ENCODE measurements at regions not wholly inside any gene's neighbourhood (a gene's known extent, or its start where the extent isn't known, plus 50 kb on each side); places are given as distances from the start of the nearest gene placed in this dataset.

DNA sequence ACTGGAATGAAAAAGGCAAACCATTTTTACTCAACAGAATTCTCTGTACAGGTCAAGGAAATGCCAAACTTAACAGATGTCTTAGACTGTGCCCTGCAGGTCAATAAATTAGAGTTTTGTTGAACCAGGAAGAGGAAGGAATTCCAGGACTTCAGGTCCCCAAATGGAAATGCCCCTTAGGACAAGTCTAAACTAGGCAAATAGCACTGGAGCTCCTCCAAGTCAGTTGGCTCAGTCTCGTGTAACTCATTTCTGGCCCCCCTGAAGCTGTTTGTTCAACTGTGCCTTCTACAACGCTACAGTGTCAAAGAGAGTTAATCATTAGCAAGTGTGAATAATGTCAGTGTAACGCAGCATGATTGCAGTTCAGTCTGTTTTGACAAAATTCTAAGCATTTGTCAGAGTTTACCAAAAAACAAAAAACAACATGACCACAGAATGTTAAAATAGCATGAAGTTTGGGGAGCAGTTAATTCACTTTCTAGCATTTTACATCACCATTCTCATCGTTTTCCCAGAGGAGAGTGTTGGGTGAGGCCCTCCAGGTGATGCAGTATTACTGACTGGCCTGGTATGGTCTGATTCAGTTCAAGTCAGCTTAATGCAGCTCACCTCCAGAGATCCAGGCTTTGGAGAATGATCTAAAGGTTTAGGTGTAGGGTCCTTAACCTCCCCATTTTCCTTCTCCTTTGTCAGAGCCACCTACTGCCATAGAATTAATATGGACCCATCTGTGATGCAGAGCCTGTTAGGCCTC, 108.1 kb downstream of the AQP4 start:
- intact Hi-C loops (cut with micrococcal nuclease; ENCODE audit: unreplicated experiment): no loop called here
- no peak overlapping the region for H3K9ac ChIP-seq (ENCODE audit: insufficient read depth, low read depth, low read length)
- H3K4me2 ChIP-seq (ENCODE audit: low read depth, low read length): peak overlapping the region; percentile 48; the same call in 1 of the 2 replicates
- peaks cover 47% of the 10 kb centered on the region for H3K4me1 ChIP-seq (ENCODE audit: insufficient read depth, low read length)
- H3K4me3 ChIP-seq (replicated peaks in 1 of 3; ENCODE audit: insufficient read depth in 1 of 3, low read depth in 2 of 3, low read length in 3 of 3): no peak overlapping the region; a peak in 1 of 6 replicates
- WGBS (ENCODE audit: low lambda C conversion rate): 0% methylated on average over 4 of the region's 4 CpGs
- ATAC-seq: peak; percentile 88
- in situ Hi-C loops (cut with HindIII; ENCODE audit: extremely low pct_ligation_motif_present, low pct_unique_long_range_greater_than_20kb): no loop called here
- POLR2A ChIA-PET: no interaction called here
- H2AFZ ChIP-seq (ENCODE audit: low read length): no peak overlapping the region
- CTCF ChIA-PET (ENCODE audit: low intra/inter-chr PET ratio, low total read pairs): no interaction called here
- no peaks in the 10 kb centered on the region for H3K9me3 ChIP-seq (ENCODE audit: low read length)
- no peaks in the 10 kb centered on the region for H4K20me1 ChIP-seq (ENCODE audit: insufficient read depth, low read length)
- no peaks in the 10 kb centered on the region for H3K79me2 ChIP-seq (ENCODE audit: insufficient read depth, low read length)
- DNase-seq (ENCODE audit: low spot score): no peak
- H3K27me3 ChIP-seq (ENCODE audit: control insufficient read depth in 1 of 2, insufficient read depth in 2 of 2, low read length in 2 of 2): 0 out of 5 replicates have a peak, but pooled peaks cover 0 to 2% of the 10 kb centered on the region in 2 experiments
- H3K27ac ChIP-seq (ENCODE audit: extremely low read length, insufficient read depth, low read length): no peak overlapping the region
- peak; percentile 43 for FAIRE-seq
- H3K36me3 ChIP-seq (replicated peaks in 1 of 2; ENCODE audit: control insufficient read depth in 1 of 2, insufficient read depth in 2 of 2, low read length in 2 of 2): no peaks in the 10 kb centered on the region
- BruUV-seq (replicated peaks): no TSS peak
- TF ChIP-seq, protein P1, sequence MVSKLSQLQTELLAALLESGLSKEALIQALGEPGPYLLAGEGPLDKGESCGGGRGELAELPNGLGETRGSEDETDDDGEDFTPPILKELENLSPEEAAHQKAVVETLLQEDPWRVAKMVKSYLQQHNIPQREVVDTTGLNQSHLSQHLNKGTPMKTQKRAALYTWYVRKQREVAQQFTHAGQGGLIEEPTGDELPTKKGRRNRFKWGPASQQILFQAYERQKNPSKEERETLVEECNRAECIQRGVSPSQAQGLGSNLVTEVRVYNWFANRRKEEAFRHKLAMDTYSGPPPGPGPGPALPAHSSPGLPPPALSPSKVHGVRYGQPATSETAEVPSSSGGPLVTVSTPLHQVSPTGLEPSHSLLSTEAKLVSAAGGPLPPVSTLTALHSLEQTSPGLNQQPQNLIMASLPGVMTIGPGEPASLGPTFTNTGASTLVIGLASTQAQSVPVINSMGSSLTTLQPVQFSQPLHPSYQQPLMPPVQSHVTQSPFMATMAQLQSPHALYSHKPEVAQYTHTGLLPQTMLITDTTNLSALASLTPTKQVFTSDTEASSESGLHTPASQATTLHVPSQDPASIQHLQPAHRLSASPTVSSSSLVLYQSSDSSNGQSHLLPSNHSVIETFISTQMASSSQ (IDR thresholded peaks at IDR 0.05; ENCODE audit: low read depth): peak; percentile 83
- TF ChIP-seq, protein P1 (CRISPR knock-in tag; IDR thresholded peaks at IDR 0.05; ENCODE audit: borderline replicate concordance): no peak
- TF ChIP-seq HMG20B (CRISPR knock-in tag; conservative IDR thresholded peaks at IDR 0.05) (no peak), ZNF558 (CRISPR knock-in tag; IDR thresholded peaks at IDR 0.05; ENCODE audit: borderline replicate concordance) (no peak), ZFP36L1 (CRISPR knock-in tag; IDR thresholded peaks at IDR 0.05) (no peak), ZNF530 (CRISPR knock-in tag; IDR thresholded peaks at IDR 0.05; ENCODE audit: low read depth) (no peak), SOX5 (CRISPR knock-in tag; IDR thresholded peaks at IDR 0.05; ENCODE audit: borderline replicate concordance) (0 out of 2 replicates have a peak, but pooled peaks have one; percentile 9), ZIK1 (CRISPR knock-in tag; IDR thresholded peaks at IDR 0.05; ENCODE audit: borderline replicate concordance, low read depth) (no peak), ZNF547 (CRISPR knock-in tag; IDR thresholded peaks at IDR 0.05) (no peak), THAP7 (CRISPR knock-in tag; IDR thresholded peaks at IDR 0.05) (no peak), ZNF781 (CRISPR knock-in tag; IDR thresholded peaks at IDR 0.05; ENCODE audit: borderline replicate concordance, not compliant biosample characterization) (no peak), ZNF564 (CRISPR knock-in tag; IDR thresholded peaks at IDR 0.05) (no peak)
- TF ChIP-seq, protein P2, sequence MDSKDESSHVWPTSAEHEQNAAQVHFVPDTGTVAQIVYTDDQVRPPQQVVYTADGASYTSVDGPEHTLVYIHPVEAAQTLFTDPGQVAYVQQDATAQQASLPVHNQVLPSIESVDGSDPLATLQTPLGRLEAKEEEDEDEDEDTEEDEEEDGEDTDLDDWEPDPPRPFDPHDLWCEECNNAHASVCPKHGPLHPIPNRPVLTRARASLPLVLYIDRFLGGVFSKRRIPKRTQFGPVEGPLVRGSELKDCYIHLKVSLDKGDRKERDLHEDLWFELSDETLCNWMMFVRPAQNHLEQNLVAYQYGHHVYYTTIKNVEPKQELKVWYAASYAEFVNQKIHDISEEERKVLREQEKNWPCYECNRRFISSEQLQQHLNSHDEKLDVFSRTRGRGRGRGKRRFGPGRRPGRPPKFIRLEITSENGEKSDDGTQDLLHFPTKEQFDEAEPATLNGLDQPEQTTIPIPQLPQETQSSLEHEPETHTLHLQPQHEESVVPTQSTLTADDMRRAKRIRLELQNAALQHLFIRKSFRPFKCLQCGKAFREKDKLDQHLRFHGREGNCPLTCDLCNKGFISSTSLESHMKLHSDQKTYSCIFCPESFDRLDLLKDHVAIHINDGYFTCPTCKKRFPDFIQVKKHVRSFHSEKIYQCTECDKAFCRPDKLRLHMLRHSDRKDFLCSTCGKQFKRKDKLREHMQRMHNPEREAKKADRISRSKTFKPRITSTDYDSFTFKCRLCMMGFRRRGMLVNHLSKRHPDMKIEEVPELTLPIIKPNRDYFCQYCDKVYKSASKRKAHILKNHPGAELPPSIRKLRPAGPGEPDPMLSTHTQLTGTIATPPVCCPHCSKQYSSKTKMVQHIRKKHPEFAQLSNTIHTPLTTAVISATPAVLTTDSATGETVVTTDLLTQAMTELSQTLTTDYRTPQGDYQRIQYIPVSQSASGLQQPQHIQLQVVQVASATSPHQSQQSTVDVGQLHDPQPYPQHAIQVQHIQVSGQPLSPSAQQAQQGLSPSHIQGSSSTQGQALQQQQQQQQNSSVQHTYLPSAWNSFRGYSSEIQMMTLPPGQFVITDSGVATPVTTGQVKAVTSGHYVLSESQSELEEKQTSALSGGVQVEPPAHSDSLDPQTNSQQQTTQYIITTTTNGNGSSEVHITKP (CRISPR knock-in tag; IDR thresholded peaks at IDR 0.05; ENCODE audit: low read depth): no peak
- TF ChIP-seq, protein P3, sequence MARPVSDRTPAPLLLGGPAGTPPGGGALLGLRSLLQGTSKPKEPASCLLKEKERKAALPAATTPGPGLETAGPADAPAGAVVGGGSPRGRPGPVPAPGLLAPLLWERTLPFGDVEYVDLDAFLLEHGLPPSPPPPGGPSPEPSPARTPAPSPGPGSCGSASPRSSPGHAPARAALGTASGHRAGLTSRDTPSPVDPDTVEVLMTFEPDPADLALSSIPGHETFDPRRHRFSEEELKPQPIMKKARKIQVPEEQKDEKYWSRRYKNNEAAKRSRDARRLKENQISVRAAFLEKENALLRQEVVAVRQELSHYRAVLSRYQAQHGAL (CRISPR knock-in tag; IDR thresholded peaks at IDR 0.05; ENCODE audit: not compliant biosample characterization): no peak
